GM12878 (cell line): ENCODE measurements at regions not wholly inside any gene's neighbourhood (a gene's known extent, or its start where the extent isn't known, plus 50 kb on each side); places are given as distances from the start of the nearest gene placed in this dataset.
A peak's percentile ranks its signal among the peaks of the same experiment; 100 is the strongest.

Experiments used
- CREB1 ChIP-seq: IDR thresholded peaks from 2 replicates; pipeline ENCODE4 v1.6.1; 2012; ENCODE audit warnings: low read depth, mild to moderate bottlenecking, inconsistent platforms
- EP300 ChIP-seq, 2 experiments: fragments of 150-350 bp in 1 of 2; IDR thresholded peaks; 2 replicates each; pipeline ENCODE4 v1.6.1; 2011 to 2012; ENCODE audit warnings: low read depth in 2 of 2, low read length in 2 of 2, borderline replicate concordance in 1 of 2, improper control_type of control experiment in 1 of 2, inconsistent platforms in 1 of 2; ENCODE audit not compliant: control insufficient read depth in 1 of 2
- MEF2A ChIP-seq: IDR thresholded peaks from 2 replicates; pipeline ENCODE4 v1.6.1; 2011; ENCODE audit warnings: low read depth, mild to moderate bottlenecking, low read length, moderate library complexity; ENCODE audit not compliant: insufficient read depth
- NFIC ChIP-seq: IDR thresholded peaks from 2 replicates; pipeline ENCODE4 v1.6.1; 2012; ENCODE audit warnings: low read depth, mild to moderate bottlenecking, inconsistent platforms, low read length, moderate library complexity
- RB1 ChIP-seq: fragments of 450-650 bp; formaldehyde crosslinking; IDR thresholded peaks from 2 replicates; pipeline ENCODE4 v1.6.1; 2017; ENCODE audit warnings: mild to moderate bottlenecking, borderline replicate concordance
- RCOR1 ChIP-seq: conservative IDR thresholded peaks from 2 replicates; pipeline ENCODE4 v1.6.1; 2012; ENCODE audit warnings: low read depth, low read length, improper control_type of control experiment
- SMAD1 ChIP-seq: fragments of 450-650 bp; IDR thresholded peaks from 2 replicates; pipeline ENCODE4 v1.6.1; 2018; ENCODE audit warnings: mild to moderate bottlenecking, low read depth; ENCODE audit not compliant: partially characterized antibody
- YY1 ChIP-seq: IDR thresholded peaks from 2 replicates; pipeline ENCODE4 v1.6.1; 2011; ENCODE audit warnings: low read depth, mild to moderate bottlenecking, low read length
- TF ChIP-seq, protein P1 (sequence below): fragments of 450-650 bp; IDR thresholded peaks from 2 replicates; pipeline ENCODE4 v1.6.1; 2014; ENCODE audit warnings: mild to moderate bottlenecking
- TF ChIP-seq, protein P2 (sequence below): fragments of 150-350 bp; IDR thresholded peaks from 2 replicates; pipeline ENCODE4 v1.6.1; 2016; ENCODE audit warnings: low read depth, low read length
- TF ChIP-seq, protein P3 (sequence below): fragments of 450-650 bp; IDR thresholded peaks from 2 replicates; pipeline ENCODE4 v1.6.1; 2016; ENCODE audit warnings: mild to moderate bottlenecking
- TF ChIP-seq, protein P4 (sequence below): IDR thresholded peaks from 2 replicates; pipeline ENCODE4 v1.6.1; 2012; ENCODE audit warnings: improper control_type of control experiment, low read depth, low read length; ENCODE audit not compliant: insufficient replicate concordance

DNA sequence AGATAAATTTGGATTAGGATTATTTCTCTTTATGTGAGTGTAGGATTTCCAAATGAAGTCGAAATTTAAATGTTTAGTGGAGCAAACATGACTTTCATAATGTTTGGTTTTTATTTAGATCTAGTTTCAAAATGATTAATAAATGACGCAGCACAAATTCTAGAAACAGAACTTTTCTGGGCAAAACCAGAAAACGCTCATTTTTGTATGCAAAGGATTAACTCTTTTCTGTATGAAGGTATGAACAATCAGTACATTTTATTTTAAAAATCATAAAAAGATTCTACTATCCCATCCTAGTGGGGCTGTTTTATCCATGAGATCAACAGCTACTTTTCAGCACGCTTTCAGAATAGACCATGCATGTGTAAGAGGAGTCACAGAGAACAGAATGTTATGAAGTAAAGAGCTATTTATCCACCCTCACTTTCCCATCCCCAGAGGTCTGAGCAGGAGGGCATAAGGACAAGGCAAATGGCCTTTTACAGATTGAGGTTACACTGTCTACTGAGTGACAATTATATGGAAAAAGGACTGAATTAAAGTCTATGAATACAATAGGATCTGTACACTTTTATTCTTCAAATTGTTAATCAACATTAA lies 270.8 kb downstream of the ZEB2 start (continued):
- TF ChIP-seq, protein P1, sequence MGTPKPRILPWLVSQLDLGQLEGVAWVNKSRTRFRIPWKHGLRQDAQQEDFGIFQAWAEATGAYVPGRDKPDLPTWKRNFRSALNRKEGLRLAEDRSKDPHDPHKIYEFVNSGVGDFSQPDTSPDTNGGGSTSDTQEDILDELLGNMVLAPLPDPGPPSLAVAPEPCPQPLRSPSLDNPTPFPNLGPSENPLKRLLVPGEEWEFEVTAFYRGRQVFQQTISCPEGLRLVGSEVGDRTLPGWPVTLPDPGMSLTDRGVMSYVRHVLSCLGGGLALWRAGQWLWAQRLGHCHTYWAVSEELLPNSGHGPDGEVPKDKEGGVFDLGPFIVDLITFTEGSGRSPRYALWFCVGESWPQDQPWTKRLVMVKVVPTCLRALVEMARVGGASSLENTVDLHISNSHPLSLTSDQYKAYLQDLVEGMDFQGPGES, result no peak
- peak; percentile 83 for TF ChIP-seq MEF2A
- TF ChIP-seq EP300 (IDR thresholded peaks at IDR 0.05; ENCODE audit: borderline replicate concordance in 1 of 2, control insufficient read depth in 1 of 2, low read depth in 2 of 2, low read length in 2 of 2), result peak in 1 of 2 experiments; percentile 33; a peak in 1 of 4 replicates
- TF ChIP-seq, protein P2, sequence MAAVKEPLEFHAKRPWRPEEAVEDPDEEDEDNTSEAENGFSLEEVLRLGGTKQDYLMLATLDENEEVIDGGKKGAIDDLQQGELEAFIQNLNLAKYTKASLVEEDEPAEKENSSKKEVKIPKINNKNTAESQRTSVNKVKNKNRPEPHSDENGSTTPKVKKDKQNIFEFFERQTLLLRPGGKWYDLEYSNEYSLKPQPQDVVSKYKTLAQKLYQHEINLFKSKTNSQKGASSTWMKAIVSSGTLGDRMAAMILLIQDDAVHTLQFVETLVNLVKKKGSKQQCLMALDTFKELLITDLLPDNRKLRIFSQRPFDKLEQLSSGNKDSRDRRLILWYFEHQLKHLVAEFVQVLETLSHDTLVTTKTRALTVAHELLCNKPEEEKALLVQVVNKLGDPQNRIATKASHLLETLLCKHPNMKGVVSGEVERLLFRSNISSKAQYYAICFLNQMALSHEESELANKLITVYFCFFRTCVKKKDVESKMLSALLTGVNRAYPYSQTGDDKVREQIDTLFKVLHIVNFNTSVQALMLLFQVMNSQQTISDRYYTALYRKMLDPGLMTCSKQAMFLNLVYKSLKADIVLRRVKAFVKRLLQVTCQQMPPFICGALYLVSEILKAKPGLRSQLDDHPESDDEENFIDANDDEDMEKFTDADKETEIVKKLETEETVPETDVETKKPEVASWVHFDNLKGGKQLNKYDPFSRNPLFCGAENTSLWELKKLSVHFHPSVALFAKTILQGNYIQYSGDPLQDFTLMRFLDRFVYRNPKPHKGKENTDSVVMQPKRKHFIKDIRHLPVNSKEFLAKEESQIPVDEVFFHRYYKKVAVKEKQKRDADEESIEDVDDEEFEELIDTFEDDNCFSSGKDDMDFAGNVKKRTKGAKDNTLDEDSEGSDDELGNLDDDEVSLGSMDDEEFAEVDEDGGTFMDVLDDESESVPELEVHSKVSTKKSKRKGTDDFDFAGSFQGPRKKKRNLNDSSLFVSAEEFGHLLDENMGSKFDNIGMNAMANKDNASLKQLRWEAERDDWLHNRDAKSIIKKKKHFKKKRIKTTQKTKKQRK, result no peak
- TF ChIP-seq, protein P3, sequence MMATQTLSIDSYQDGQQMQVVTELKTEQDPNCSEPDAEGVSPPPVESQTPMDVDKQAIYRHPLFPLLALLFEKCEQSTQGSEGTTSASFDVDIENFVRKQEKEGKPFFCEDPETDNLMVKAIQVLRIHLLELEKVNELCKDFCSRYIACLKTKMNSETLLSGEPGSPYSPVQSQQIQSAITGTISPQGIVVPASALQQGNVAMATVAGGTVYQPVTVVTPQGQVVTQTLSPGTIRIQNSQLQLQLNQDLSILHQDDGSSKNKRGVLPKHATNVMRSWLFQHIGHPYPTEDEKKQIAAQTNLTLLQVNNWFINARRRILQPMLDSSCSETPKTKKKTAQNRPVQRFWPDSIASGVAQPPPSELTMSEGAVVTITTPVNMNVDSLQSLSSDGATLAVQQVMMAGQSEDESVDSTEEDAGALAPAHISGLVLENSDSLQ, result no peak
- no peak for TF ChIP-seq YY1
- TF ChIP-seq RCOR1, result no peak
- TF ChIP-seq RB1, result no peak
- TF ChIP-seq, protein P4, sequence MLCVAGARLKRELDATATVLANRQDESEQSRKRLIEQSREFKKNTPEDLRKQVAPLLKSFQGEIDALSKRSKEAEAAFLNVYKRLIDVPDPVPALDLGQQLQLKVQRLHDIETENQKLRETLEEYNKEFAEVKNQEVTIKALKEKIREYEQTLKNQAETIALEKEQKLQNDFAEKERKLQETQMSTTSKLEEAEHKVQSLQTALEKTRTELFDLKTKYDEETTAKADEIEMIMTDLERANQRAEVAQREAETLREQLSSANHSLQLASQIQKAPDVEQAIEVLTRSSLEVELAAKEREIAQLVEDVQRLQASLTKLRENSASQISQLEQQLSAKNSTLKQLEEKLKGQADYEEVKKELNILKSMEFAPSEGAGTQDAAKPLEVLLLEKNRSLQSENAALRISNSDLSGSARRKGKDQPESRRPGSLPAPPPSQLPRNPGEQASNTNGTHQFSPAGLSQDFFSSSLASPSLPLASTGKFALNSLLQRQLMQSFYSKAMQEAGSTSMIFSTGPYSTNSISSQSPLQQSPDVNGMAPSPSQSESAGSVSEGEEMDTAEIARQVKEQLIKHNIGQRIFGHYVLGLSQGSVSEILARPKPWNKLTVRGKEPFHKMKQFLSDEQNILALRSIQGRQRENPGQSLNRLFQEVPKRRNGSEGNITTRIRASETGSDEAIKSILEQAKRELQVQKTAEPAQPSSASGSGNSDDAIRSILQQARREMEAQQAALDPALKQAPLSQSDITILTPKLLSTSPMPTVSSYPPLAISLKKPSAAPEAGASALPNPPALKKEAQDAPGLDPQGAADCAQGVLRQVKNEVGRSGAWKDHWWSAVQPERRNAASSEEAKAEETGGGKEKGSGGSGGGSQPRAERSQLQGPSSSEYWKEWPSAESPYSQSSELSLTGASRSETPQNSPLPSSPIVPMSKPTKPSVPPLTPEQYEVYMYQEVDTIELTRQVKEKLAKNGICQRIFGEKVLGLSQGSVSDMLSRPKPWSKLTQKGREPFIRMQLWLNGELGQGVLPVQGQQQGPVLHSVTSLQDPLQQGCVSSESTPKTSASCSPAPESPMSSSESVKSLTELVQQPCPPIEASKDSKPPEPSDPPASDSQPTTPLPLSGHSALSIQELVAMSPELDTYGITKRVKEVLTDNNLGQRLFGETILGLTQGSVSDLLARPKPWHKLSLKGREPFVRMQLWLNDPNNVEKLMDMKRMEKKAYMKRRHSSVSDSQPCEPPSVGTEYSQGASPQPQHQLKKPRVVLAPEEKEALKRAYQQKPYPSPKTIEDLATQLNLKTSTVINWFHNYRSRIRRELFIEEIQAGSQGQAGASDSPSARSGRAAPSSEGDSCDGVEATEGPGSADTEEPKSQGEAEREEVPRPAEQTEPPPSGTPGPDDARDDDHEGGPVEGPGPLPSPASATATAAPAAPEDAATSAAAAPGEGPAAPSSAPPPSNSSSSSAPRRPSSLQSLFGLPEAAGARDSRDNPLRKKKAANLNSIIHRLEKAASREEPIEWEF, result no peak
- TF ChIP-seq NFIC, result peak; percentile 87
- peak; percentile 62 for TF ChIP-seq CREB1
- TF ChIP-seq SMAD1, result no peak
